ENCODE measurements at regions not wholly inside any gene's neighbourhood (a gene's known extent, or its start where the extent isn't known, plus 50 kb on each side); places are given as distances from the start of the nearest gene placed in this dataset.

- Histone ChIP-seq H3K27ac (ENCODE audit: low read length) (no peak overlapping the region), H3K36me3 (ENCODE audit: control insufficient read depth, insufficient read depth, low read length) (no peaks in the 10 kb centered on the region), H3K4me3 (ENCODE audit: low read depth in 2 of 2, low read length in 2 of 2) (no peak overlapping the region), H3K27me3 (ENCODE audit: control insufficient read depth, insufficient read depth, low read length) (no peaks in the 10 kb centered on the region), H3K9me3 (ENCODE audit: control insufficient read depth, insufficient read depth, low read depth, low read length) (no peaks in the 10 kb centered on the region), H3K4me1 (ENCODE audit: control insufficient read depth, insufficient read depth, low read length) (no peaks in the 10 kb centered on the region)
- in situ Hi-C loops (cut with HindIII; ENCODE audit: low pct_unique_long_range_greater_than_20kb, low sequenced_read_pairs) (no loop called here), intact Hi-C loops (cut with micrococcal nuclease; ENCODE audit: unreplicated experiment) (no loop called here)
- POLR2A ChIA-PET = no interaction called here
- DNase-seq (ENCODE audit: low read depth, low spot score) (no peak), ATAC-seq (no peak)
- no TSS peak for BruUV-seq (replicated peaks)
- CTCF ChIA-PET = no interaction called here
- TF ChIP-seq TCF7L2 (IDR thresholded peaks at IDR 0.05; ENCODE audit: low read depth, low read length) (no peak), CTCF (IDR thresholded peaks at IDR 0.05) (no peak), SIN3A (IDR thresholded peaks at IDR 0.05; ENCODE audit: borderline replicate concordance, insufficient read depth, low read depth, low read length) (no peak), POLR2AphosphoS5 (IDR thresholded peaks at IDR 0.05; ENCODE audit: low read depth, low read length) (no peak), REST (IDR thresholded peaks at IDR 0.05; ENCODE audit: insufficient read depth in 1 of 2, low read depth in 2 of 2, low read length in 1 of 2) (no peak)
Measured at GRCh38 chr4:62292911-62293310, 1092.8 kb downstream of the ADGRL3 start.

GRCh38 chr4:62288808-62289541 is 1088.8 kb downstream of the ADGRL3 start:
- Histone ChIP-seq H3K36me3 (ENCODE audit: control insufficient read depth, insufficient read depth, low read length) (no peaks in the 10 kb centered on the region), H3K27me3 (ENCODE audit: control insufficient read depth, insufficient read depth, low read length) (no peaks in the 10 kb centered on the region), H3K9me3 (ENCODE audit: control insufficient read depth, insufficient read depth, low read depth, low read length) (no peaks in the 10 kb centered on the region), H3K27ac (ENCODE audit: low read length) (no peak overlapping the region), H3K4me1 (ENCODE audit: control insufficient read depth, insufficient read depth, low read length) (no peaks in the 10 kb centered on the region), H3K4me3 (ENCODE audit: low read depth in 2 of 2, low read length in 2 of 2) (no peak overlapping the region)
- ChIA-PET CTCF (no interaction called here), POLR2A (no interaction called here)
- ATAC-seq = no peak
- intact Hi-C loops (cut with micrococcal nuclease; ENCODE audit: unreplicated experiment) (no loop called here), in situ Hi-C loops (cut with HindIII; ENCODE audit: low pct_unique_long_range_greater_than_20kb, low sequenced_read_pairs) (no loop called here)
- no TSS peak for BruUV-seq (replicated peaks)
- DNase-seq (ENCODE audit: low read depth, low spot score) = no peak
- no peak for TF ChIP-seq CTCF (IDR thresholded peaks at IDR 0.05)
- no peak for TF ChIP-seq POLR2AphosphoS5 (IDR thresholded peaks at IDR 0.05; ENCODE audit: low read depth, low read length)
- TF ChIP-seq SIN3A (IDR thresholded peaks at IDR 0.05; ENCODE audit: borderline replicate concordance, insufficient read depth, low read depth, low read length) = no peak
- no peak for TF ChIP-seq TCF7L2 (IDR thresholded peaks at IDR 0.05; ENCODE audit: low read depth, low read length)
- no peak for TF ChIP-seq REST (IDR thresholded peaks at IDR 0.05; ENCODE audit: insufficient read depth in 1 of 2, low read depth in 2 of 2, low read length in 1 of 2)

All from Panc1 (cell line).